ENCODE measurements at regions not wholly inside any gene's neighbourhood (a gene's known extent, or its start where the extent isn't known, plus 50 kb on each side); places are given as distances from the start of the nearest gene placed in this dataset.
A peak's percentile ranks its signal among the peaks of the same experiment; 100 is the strongest.

GRCh38 chr2:67927501-67927900 lies 135.3 kb downstream of the C1D start:
- DNase-seq = no peak

DNA sequence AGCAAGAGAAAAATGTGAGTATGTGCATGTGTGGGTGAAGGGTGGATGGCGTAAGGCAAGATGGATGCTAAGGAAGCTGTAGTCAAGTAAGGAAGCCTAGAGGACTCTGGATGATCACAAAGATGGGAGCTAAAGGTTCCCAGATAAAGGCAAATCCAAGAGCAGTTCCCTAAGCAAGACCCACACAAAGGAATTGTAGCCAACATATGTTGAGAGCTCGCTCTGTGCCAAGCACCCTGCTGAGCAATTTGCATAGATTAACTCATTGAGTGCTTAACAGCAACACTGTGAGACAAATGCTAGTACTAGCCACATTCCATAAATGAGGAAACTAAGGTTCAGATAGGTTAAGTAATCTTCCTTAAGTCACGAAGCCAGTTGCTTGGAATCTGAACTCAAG lies 132.6 kb downstream of the C1D start:
- peak; percentile 70 for DNase-seq

DNA sequence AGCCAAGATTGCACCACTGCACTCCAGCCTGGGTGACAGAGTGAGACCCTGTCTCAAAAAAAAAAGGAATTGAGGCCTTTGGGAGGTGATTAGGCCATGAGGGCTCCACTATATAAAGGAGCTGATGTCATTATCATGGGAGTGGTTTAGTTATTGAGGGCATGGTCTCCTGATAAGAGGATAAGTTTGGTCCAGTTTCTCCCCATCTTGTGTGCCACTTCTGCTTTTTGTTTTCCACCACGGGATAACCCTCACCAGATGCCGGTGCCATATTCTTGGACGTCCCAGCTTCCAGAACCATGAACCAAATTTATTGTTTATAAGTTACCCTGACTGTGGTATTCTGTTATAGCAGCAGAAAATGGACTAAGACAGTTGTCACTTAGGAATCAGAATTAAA lies 125.8 kb downstream of the C1D start:
- DNase-seq = no peak

DNA sequence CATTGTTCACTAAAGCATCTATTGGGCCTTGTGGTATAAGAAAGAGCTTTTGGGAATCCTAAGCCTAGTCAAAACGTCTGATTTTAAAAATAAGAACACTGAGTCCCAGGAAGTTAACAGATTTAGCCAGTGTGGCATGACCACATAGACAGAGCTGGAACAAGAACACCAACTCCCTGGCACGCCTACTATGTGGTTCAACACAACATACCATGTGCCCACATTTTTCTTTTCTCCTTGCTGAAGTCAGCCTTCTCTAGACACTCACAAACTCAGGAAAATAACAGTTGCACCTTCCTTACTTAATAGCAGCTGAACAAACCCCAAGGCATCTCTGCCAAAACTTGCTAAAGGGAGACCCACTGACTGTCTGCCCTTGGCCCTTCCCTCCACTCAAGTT lies 124.8 kb downstream of the C1D start:
- DNase-seq = no peak

- no peak for DNase-seq
Observed at GRCh38 chr2:67945056-67945455, 117.7 kb downstream of the C1D start.

DNA sequence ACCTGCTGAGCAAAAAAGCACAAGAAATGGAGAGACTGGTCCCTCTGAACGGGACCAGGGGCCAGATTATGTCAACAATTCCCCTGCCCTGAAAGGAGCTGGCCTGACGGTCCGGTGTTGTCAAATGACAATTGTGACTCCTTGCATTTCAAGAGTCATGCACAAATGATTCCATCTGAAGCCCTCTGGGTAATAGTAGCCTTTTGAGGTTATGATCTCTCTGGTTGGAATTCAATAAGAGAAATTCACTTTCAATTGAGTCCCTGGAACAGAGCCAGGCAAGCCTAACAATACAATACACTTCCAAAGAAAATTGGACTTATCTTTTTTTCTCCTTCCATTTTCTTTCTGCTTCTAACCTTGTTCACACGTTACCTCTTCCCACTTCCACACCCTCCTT lies 116.9 kb downstream of the C1D start:
- DNase-seq = no peak

GRCh38 chr2:67948057-67948456 lies 114.7 kb downstream of the C1D start:
- no peak for DNase-seq

- DNase-seq = no peak
Observed at GRCh38 chr2:67948506-67948905, 114.3 kb downstream of the C1D start.

DNA sequence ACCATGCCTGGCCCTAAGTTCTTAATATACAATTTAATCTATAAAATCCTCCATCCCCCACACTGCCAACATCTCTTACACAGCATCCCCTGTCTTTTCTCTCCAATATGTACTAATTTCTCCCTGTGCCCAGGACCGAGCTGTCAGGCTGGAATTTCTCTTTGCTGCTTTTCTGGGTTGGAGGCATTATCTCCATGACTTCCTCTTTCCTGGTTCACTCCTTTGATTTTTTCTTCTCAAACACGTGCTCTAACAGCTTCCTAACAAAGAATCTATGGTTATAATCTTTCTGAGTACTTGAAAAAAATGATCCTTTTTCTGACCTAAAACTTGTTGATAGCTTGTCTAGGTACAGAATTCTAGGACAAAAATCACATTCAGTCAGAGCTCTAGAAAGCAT lies 112.8 kb downstream of the C1D start:
- DNase-seq = no peak

- no peak for DNase-seq
Observed at GRCh38 chr2:67950919-67951318, 111.9 kb downstream of the C1D start.

GRCh38 chr2:67952066-67952465 lies 110.7 kb downstream of the C1D start:
- no peak for DNase-seq

GRCh38 chr2:67954093-67954748 lies 108.6 kb downstream of the C1D start:
- DNase-seq = peak; percentile 15

DNA sequence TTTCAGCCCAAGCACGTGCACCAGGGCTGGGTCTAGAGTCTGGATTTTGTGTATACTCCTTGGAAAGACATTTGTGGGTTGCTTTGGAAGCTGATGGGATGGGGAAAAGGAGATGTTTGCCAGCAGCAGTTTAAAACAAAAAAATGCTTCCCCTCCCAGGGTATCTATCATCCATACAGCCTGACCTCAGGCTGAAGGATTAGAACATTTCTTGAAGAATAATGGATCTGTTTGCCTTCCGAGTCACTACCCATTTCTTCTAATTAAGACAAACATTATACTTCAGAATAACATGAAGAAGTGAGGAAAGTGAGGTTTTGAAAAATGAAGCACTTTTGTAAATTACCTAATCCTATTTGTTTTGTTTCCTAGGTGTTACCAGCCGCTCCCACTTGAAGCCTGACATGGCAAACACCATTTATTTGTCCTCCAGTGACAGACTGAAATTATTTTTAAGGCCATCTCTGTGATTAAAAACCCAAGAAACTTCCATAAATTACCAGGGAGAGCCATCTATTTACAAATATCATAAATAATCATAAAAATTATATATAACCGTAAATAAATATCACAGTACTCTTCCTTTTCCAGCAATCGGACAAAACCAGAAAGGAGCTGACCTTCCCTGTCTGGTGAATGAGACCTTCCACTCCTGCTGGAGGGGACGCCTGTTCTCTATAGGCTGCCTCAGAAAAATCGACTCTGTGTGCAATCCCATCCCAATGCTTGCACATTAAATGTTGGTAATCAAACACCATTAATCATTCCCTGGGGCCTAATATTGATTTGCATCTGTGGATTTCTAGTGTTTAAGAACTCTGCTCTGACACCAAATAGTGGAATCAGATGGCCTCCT lies 106.8 kb downstream of the C1D start:
- DNase-seq = no peak

DNA sequence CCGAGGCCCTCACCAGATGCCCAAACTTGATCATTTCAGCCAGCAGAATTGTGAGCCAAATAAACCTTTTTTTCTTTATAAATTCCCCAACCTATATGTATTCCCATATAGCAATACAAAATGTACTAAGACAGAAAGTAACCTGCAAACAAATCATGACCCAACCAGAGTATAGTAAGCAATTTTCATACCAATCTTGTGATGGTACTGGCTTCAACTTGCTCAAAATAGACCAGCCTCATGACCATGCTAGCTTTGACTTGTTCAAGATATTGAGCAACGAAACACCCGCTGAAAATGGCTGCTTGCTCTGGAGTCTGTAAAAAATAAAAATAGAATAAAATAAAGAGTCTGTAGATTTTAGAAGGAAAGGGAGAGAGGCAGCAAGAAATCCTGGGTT lies 97.6 kb downstream of the C1D start:
- no peak for DNase-seq

DNA sequence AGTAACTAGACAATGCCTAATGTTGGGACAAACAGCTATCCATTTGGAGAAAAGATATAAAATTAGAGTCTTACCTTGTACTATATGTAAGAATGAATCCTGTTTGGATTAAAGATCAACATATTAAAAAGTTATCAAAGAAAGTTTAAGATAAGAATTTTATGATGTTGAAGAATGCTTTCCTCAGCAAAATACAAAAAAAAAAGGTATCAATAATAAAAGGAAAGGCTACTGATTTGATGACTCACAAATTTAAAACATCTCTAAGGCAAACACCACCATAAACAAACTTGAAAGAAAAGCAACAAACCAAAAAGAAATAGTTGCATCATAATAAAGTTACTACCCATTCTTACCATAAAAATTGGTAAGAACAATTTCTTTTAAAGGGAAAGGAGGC lies 92.7 kb downstream of the C1D start:
- DNase-seq = no peak

- no peak for DNase-seq
Observed at GRCh38 chr2:67970542-67970941, 92.3 kb downstream of the C1D start.

DNA sequence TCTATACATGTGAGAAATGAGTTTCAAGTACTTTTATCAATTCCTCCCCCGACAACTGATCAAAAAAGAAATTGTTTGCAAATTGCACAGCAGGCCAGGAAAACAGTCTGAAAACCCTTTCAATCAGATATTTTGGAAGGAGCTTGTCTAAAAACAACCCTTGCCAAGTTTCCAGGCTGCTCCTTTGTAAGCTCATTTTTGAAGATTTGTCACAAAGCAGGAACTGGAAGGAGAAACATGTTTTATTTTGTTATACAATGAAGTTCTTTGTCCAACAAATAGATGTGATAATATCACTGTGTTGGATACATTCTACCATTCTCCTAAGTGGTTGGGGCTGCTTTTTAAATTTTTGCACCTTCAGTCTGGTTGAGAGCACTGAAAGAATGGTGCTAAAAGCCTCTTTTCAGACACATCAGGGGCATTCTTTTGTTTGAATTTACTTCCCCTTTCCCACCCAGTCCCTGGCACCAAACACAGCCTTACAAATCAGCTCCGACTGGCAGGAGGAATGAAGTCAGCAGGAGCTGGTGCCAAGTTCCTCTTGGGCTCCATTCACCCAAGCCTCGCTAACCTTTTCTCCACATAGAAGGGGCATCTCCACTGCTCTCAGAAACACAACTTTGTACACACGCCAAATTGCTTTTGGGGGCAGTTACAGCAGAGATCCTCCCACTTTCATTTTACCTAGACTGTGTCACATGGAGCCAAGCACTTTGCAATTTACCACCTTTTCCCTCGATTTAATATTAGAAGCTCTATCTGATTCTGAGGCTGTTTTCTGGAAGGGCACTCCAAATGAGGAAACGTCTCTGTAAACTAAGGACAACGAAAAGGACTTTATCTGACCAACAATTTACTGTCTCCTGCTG lies 88.0 kb downstream of the C1D start:
- no peak for DNase-seq

DNA sequence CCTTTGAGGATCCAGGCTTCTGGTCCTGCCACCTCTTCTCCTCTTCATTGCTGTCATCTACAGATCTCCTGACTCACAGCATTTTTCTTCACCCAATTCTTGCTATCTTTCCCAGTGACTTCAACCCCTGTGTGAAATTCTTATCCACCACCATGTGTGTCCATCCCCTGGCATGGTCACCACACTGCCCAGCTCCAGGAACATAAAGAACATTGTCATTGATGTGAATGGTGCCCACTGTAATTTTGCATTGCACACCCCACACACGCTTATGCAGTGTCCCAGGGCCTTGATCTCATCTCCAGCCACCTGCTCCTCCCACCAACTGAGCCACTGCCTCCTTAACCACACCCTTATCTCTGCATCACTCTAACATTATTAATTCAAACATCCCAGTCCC lies 85.3 kb downstream of the C1D start:
- no peak for DNase-seq

DNA sequence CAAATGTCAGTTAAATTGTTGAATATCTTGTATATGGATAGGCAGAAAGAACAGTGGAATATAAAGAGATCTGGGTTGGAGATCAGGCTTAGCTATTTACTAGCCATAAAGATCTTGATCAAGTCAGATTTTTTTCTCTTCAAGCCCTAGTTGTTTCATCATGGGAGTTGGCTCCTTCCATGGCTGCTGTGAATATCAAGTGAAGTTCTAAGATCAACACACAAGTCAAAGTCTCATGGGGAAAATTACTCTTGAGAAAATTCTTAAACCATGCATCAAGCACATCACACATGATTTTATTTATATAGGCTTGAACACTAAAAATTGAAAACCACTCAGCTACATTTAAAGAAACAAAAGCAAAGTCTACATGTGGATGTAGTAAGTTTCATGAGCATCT lies 79.8 kb downstream of the C1D start:
- DNase-seq = no peak

- DNase-seq = no peak
Observed at GRCh38 chr2:67984600-67984999, 78.2 kb downstream of the C1D start.

DNA sequence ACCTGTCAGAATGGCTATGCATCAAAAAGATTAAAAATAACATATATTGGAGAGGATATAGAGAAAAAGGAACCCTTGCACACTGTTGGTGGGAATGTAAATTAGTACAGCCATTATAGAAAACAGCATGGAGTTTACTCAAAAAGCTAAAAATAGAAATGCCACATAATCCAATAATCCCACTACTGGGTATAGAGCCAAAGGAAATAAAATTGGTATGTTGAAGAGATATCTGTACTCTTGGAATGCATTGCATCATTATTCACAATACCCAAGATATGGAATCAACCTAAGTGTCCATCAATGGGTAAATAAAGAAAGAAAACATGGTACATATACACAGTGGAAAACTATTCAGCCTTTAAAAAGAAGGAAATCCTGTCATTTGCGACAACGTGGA lies 77.2 kb downstream of the C1D start:
- no peak for DNase-seq

GRCh38 chr2:67986258-67986657 lies 76.5 kb downstream of the C1D start:
- no peak for DNase-seq

Data from NCI-H2171 treated with DMSO at 0.1 percent for 48 hours (cell line).